ENCODE measurements at regions not wholly inside any gene's neighbourhood (a gene's known extent, or its start where the extent isn't known, plus 50 kb on each side); places are given as distances from the start of the nearest gene placed in this dataset.
"Not testable (repeated sequence)": the region's sequence is repeated elsewhere in the genome, so short reads cannot be mapped to it uniquely, and the experiment has no call there.

- intact Hi-C loops (cut with micrococcal nuclease), result no loop called here
These were observed 443.9 kb downstream of the ZNF536 start for GRCh38 chr19:30815889-30816580.

DNA sequence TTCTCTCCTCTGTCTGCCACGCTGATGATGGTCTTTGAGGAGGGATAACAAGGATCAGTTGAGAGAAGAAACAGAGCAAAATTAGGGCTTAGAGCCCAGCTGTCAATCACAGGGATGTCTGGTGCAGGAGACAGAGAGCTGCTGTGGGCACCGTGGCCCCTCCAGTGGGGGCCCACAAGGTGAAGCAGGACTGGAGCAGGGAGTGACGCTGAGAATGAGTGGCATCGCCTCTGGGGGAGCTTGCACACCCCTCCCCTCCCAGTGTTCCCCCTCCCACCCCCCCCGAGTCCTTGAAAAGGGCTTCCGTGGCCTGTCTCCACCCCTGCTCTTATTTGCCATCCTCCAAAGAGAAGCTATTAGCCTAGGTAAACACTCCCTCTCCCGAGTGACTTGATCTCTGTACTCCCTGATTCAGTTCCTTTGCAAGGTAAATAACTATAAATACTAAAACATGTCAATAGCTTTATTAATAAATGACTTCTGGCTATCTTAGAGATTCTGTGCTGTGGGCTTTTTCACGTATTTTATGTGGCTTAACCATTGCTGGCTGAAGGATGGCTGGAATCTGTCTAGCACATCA lies 440.0 kb downstream of the ZNF536 start:
- DNase-seq, result no peak
- intact Hi-C loops (cut with micrococcal nuclease), result no loop called here
- ATAC-seq, result no peak

More at GRCh38 chr19:30815889-30816580, 443.9 kb downstream of the ZNF536 start:
- ATAC-seq (no peak), DNase-seq (no peak)

DNA sequence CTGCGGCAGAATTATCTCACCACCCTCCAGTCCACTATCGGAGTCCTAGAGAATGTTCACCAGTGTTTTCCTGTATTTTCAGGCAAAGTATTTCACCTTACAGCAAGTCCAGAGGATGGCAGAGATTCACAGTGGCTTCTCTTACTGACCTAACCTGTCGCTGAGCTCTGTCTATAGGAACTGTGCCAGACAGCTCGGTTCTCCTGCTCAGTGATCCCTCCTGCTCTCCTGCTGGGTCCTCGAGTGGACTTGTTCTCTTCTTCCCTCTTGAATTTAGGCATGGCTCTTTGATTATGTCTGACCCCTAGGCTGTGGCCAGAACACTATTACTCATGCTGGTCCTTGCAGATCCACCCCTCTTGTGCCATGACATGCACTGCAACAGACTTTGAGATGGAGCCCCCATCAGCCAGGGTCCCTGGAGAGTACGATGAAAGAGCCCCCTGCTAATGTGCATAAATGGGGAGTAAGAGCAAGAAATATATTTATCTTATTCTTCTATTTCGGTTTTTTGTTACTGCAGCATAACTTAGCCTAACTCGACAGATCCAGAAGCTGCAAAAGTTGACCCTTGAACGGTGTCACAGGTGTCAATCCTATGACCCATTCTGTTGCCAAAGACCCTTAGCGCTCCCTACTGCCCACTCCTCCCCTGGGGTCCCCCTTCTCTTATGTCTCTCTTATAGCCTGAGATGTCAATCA lies 439.4 kb downstream of the ZNF536 start:
- DNase-seq (no peak), ATAC-seq (no peak)
- intact Hi-C loops (cut with micrococcal nuclease), result no loop called here

- intact Hi-C loops (cut with micrococcal nuclease), result no loop called here
- DNase-seq (no peak), ATAC-seq (no peak)
These were observed 438.5 kb downstream of the ZNF536 start for GRCh38 chr19:30810726-30811125.

GRCh38 chr19:30807278-30807677 lies 435.1 kb downstream of the ZNF536 start:
- DNase-seq, result no peak
- no peak for ATAC-seq
- intact Hi-C loops (cut with micrococcal nuclease), result no loop called here

DNA sequence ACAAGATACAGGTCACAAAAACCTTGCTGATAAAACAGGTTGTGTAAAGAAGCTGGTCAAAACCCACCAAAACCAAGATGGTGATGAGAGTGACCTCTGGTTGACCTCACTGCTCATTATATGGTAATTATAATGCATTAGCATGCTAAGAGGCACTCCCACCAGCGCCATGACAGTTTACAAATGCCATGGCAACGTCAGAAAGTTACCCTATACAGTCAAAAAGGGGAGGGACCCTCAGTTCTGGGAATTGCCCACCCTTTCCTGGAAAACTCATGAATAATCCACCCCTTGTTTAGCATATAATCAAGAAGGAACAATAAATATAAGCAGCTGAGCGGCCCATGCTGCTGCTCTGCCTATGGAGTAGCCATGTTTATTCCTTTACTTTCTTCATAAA lies 434.1 kb downstream of the ZNF536 start:
- no peak for ATAC-seq
- intact Hi-C loops (cut with micrococcal nuclease), result no loop called here
- no peak for DNase-seq

GRCh38 chr19:30804751-30805150 lies 432.6 kb downstream of the ZNF536 start:
- ATAC-seq (no peak), DNase-seq (no peak)
- intact Hi-C loops (cut with micrococcal nuclease), result no loop called here

GRCh38 chr19:30804333-30804732 lies 432.1 kb downstream of the ZNF536 start:
- DNase-seq; intact Hi-C loops (cut with micrococcal nuclease); ATAC-seq: not testable (repeated sequence)

DNA sequence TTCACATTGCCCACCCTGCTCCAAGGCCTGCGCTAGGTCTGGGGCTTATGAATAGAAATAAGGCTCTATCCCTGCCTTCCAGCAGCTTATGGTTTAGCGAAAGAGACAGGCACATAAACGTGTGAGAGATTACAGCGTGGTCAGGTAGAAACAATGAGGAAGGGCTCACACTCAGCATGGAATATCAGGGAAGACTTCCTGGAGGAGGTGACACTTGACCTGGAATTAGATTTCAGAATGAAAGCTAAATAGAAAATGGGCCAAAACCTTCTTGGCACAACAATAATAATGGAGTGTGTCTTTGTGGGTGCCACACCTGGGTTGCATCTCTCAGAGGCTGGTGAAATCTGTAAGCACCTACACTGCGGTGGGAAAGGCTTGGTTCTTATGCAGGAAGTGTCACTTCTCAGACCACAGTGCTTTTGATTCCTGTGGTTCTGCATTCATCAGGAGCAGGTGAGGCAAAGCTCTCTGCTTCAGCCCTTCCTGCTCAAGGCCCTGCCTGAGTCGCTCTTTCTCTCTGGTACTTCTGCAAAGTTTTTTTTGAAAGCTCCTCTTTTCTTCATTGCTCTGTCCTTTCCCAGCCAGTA lies 430.3 kb downstream of the ZNF536 start:
- ATAC-seq, result no peak
- intact Hi-C loops (cut with micrococcal nuclease), result no loop called here
- no peak for DNase-seq

GRCh38 chr19:30799865-30800755 lies 427.9 kb downstream of the ZNF536 start:
- ATAC-seq, result peak; percentile 75

DNA sequence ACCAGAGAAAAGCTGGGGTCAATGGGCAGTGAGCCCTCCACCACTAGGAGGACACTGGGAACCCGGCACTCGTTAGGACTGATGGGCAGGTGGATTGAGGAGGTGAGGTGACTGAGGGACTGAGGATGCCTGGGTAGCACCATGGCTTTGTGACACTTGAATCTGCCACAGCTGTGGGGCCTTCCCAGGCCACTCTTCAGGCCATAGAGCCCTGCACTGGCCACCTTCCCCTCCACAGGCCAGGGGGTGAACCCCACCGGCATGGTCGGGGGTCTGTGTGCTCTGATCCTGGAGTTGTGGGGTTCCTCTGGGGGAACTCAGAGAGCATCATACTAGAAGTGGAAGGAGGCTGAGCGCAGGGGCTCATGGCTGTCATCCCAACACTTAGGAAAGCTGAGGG lies 423.5 kb downstream of the ZNF536 start:
- intact Hi-C loops (cut with micrococcal nuclease), result no loop called here
- ATAC-seq (no peak), DNase-seq (no peak)

More at GRCh38 chr19:30799865-30800755, 427.9 kb downstream of the ZNF536 start:
- DNase-seq, result peak; percentile 69
- intact Hi-C loops (cut with micrococcal nuclease), result no loop called here

DNA sequence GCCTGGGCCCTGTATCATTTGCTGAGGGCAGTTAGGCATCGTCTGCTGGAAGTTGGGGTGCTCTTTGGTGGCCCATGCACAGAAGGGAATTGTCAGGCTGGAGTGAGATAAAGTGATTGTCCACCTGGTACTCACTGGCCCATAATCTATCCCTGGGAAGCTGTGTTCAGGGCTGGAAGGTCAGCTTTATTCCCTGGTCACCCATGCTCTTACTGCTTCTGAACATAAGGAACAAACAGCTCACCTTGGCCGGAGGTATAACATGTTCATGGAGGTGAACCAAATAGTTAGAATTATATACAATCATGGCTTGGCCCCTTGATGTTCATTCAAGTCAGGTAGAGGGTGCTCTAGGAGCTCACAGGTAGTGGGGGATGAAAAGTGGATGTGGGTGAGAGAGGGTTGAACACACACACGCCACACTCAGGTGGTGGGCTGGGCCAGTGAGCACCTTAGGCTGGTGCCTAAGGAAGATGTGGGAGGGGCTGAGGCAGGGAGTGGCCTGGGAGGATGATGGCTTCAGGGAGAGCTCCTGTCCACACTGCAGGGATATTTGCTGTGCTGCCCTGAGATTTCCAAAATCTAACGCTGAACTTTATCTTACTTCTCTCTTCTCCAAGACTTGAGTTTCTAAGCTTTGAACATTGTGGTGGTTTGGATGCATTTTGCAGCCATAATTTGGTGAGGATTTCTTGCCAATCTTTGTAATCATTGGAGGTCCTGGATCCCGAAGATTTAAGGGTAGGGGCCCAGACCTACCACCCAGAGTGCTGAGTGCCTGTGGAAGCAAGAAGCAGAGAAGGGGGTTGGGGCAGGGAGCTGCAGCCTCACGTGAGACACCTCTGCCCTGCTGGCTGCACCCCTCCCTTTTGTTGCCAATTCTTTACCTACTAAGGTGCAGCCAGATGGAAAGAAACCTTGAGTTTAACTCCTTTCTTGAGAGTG lies 420.6 kb downstream of the ZNF536 start:
- intact Hi-C loops (cut with micrococcal nuclease), result no loop called here
- DNase-seq (no peak), ATAC-seq (no peak)

DNA sequence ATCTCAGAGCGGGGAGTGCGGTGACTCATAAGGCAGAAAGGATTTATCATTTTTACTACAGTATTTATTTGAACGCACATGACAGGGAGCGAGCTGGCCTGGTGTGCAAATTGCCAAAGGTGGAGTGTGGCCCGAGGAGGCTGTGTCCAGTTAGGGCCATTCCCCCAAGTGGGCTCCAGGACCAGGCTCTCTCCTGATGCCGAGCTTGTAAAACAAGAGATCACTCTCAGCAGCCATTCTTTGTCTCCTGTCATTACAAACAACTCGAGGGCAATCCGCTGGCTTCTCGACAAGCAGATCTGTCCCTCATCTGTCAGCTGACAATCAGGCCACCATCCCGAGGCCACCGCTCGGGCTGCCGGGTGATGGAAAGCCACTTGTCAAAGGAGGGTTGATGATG lies 418.9 kb downstream of the ZNF536 start:
- intact Hi-C loops (cut with micrococcal nuclease), result no loop called here
- no peak for DNase-seq
- ATAC-seq, result no peak

GRCh38 chr19:30790056-30790680 lies 418.0 kb downstream of the ZNF536 start:
- no peak for DNase-seq
- no peak for ATAC-seq
- intact Hi-C loops (cut with micrococcal nuclease), result no loop called here

DNA sequence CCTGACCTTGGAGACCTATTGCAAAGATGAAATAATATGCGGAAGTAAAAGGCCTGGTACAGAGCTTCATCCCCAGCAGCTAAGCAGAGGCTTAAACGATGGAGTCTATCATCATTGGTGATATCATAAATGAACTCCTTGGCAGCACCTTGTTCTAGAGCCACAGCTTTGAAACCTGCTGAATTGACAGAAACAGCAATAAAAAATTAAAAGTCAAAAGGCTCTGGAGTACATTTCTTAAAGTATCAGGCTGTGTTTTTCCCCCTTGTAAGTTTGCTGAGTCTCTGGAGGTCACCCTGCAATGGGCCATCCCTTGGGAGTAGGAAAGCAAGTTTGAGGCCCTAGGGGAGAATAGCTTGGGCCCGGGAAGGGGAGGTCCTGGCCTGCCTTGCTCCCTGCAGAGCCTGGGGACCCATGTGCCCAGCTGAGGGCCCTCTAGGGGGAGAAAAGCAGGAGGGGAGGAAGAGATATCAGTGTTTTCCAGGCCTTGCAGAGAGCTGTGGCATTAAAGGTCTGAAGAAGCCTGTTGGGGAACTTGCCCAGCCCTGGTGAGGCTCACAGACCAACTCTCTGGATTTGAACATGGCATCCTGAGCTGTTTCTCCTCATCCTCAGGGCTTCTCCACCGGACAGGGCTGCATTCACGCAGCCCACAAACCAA lies 416.1 kb downstream of the ZNF536 start:
- intact Hi-C loops (cut with micrococcal nuclease), result no loop called here
- DNase-seq (no peak), ATAC-seq (no peak)

GRCh38 chr19:30785458-30786137 lies 413.4 kb downstream of the ZNF536 start:
- no peak for DNase-seq
- intact Hi-C loops (cut with micrococcal nuclease), result no loop called here
- ATAC-seq, result no peak

Measured in left ventricle myocardium superior (tissue), 1 donor.